SK-N-SH treated with all-trans-retinoic acid at 6 μM for 48 hours (cell line): ENCODE measurements at regions not wholly inside any gene's neighbourhood (a gene's known extent, or its start where the extent isn't known, plus 50 kb on each side); places are given as distances from the start of the nearest gene placed in this dataset.

ENCODE experiments used
- ATAC-seq: fragments of 200-7000 bp; cut with Tn5 transposase; 3 replicates; pipeline ENCODE4 v1.9.1; 2020; ENCODE audit warnings: mild to moderate bottlenecking, moderate library complexity
- ARNTL ChIP-seq: fragments of 450-650 bp; formaldehyde crosslinking; IDR thresholded peaks from 2 replicates; pipeline ENCODE4 v1.5.0; 2020; ENCODE audit warnings: low read depth, mild to moderate bottlenecking, moderate library complexity, borderline replicate concordance
- BACH2 ChIP-seq: fragments of 250-450 bp; sonication (Bioruptor Pico); IDR thresholded peaks from 2 replicates; pipeline ENCODE4 v1.9.0; 2021; ENCODE audit warnings: mild to moderate bottlenecking, borderline replicate concordance
- CSDC2 ChIP-seq: fragments of 250-450 bp; sonication (Bioruptor Pico); IDR thresholded peaks from 2 replicates; pipeline ENCODE4 v1.5.0; 2020; ENCODE audit warnings: mild to moderate bottlenecking, moderate library complexity
- CSRNP3 ChIP-seq: fragments of 250-450 bp; sonication (Bioruptor Pico); IDR thresholded peaks from 2 replicates; pipeline ENCODE4 v1.5.1; 2021; ENCODE audit warnings: mild to moderate bottlenecking, moderate library complexity
- GLIS3 ChIP-seq: fragments of 250-450 bp; sonication (Bioruptor Pico); IDR thresholded peaks from 2 replicates; pipeline ENCODE4 v1.5.0; 2020; ENCODE audit warnings: mild to moderate bottlenecking, moderate library complexity
- ISL1 ChIP-seq: fragments of 250-450 bp; sonication (Bioruptor Pico); IDR thresholded peaks from 2 replicates; pipeline ENCODE4 v2.1.2; 2022; ENCODE audit warnings: mild to moderate bottlenecking, moderate library complexity
- OSR1 ChIP-seq: fragments of 250-450 bp; sonication (Bioruptor Pico); IDR thresholded peaks from 2 replicates; pipeline ENCODE4 v1.8.0; 2022; ENCODE audit warnings: moderate library complexity, mild to moderate bottlenecking, inconsistent platforms
- PATZ1 ChIP-seq: fragments of 250-450 bp; sonication (Bioruptor Pico); IDR thresholded peaks from 2 replicates; pipeline ENCODE4 v1.8.0; 2020; ENCODE audit warnings: mild to moderate bottlenecking, moderate library complexity, borderline replicate concordance
- RARB ChIP-seq: fragments of 250-450 bp; sonication (Bioruptor Pico); IDR thresholded peaks from 2 replicates; pipeline ENCODE4 v1.8.0; 2021; ENCODE audit warnings: mild to moderate bottlenecking, moderate library complexity
- SNAI2 ChIP-seq: fragments of 250-450 bp; sonication (Bioruptor Pico); IDR thresholded peaks from 2 replicates; pipeline ENCODE4 v1.5.0; 2020; ENCODE audit warnings: mild to moderate bottlenecking, moderate library complexity
- TCF4 ChIP-seq: fragments of 250-450 bp; sonication (Bioruptor Pico); IDR thresholded peaks from 2 replicates; pipeline ENCODE4 v1.8.0; 2021; ENCODE audit warnings: mild to moderate bottlenecking, moderate library complexity, borderline replicate concordance
- TSHZ2 ChIP-seq: fragments of 250-450 bp; sonication (Bioruptor Pico); IDR thresholded peaks from 2 replicates; pipeline ENCODE4 v1.5.0; 2020; ENCODE audit warnings: mild to moderate bottlenecking, moderate library complexity
- ZC3H10 ChIP-seq: fragments of 250-450 bp; sonication (Bioruptor Pico); IDR thresholded peaks from 2 replicates; pipeline ENCODE4 v1.5.1; 2021; ENCODE audit warnings: mild to moderate bottlenecking, moderate library complexity
- ZFP3 ChIP-seq: fragments of 250-450 bp; sonication (Bioruptor Pico); IDR thresholded peaks from 2 replicates; pipeline ENCODE4 v1.5.0; 2020; ENCODE audit warnings: mild to moderate bottlenecking, moderate library complexity
- ZFP30 ChIP-seq: fragments of 450-650 bp; formaldehyde crosslinking; IDR thresholded peaks from 2 replicates; pipeline ENCODE4 v1.5.0; 2022; ENCODE audit warnings: mild to moderate bottlenecking, moderate library complexity
- ZNF565 ChIP-seq: fragments of 450-650 bp; formaldehyde crosslinking; conservative IDR thresholded peaks from 2 replicates; pipeline ENCODE4 v1.5.0; 2020; ENCODE audit warnings: low read depth, mild to moderate bottlenecking, moderate library complexity
- ZNF70 ChIP-seq: fragments of 450-650 bp; formaldehyde crosslinking; IDR thresholded peaks from 2 replicates; pipeline ENCODE4 v1.5.0; 2020; ENCODE audit warnings: mild to moderate bottlenecking, moderate library complexity
- ZNF8 ChIP-seq: fragments of 450-650 bp; formaldehyde crosslinking; IDR thresholded peaks from 2 replicates; pipeline ENCODE4 v1.5.0; 2020; ENCODE audit warnings: mild to moderate bottlenecking, moderate library complexity
- TF ChIP-seq, protein P1 (sequence below): fragments of 250-450 bp; sonication (Bioruptor Pico); IDR thresholded peaks from 2 replicates; pipeline ENCODE4 v1.5.1; 2020; ENCODE audit warnings: low read depth, mild to moderate bottlenecking, moderate library complexity

- no peak for ATAC-seq
- no peak for TF ChIP-seq ZFP3 (CRISPR knock-in tag)
- no peak for TF ChIP-seq TCF4 (CRISPR knock-in tag)
- no peak for TF ChIP-seq RARB (CRISPR knock-in tag)
- TF ChIP-seq CSRNP3 (CRISPR knock-in tag), result no peak
- no peak for TF ChIP-seq ZFP30 (CRISPR knock-in tag)
- TF ChIP-seq, protein P1, sequence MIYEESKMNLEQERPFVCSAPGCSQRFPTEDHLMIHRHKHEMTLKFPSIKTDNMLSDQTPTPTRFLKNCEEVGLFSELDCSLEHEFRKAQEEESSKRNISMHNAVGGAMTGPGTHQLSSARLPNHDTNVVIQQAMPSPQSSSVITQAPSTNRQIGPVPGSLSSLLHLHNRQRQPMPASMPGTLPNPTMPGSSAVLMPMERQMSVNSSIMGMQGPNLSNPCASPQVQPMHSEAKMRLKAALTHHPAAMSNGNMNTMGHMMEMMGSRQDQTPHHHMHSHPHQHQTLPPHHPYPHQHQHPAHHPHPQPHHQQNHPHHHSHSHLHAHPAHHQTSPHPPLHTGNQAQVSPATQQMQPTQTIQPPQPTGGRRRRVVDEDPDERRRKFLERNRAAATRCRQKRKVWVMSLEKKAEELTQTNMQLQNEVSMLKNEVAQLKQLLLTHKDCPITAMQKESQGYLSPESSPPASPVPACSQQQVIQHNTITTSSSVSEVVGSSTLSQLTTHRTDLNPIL (CRISPR knock-in tag), result no peak
- TF ChIP-seq ZC3H10 (CRISPR knock-in tag), result no peak
- TF ChIP-seq ARNTL (CRISPR knock-in tag), result no peak
- TF ChIP-seq SNAI2 (CRISPR knock-in tag), result no peak
- TF ChIP-seq OSR1 (CRISPR knock-in tag), result no peak
- TF ChIP-seq TSHZ2 (CRISPR knock-in tag), result no peak
- TF ChIP-seq, all 23 proteins: peak for 0
Measured at GRCh38 chr19:28416245-28416644, 796.7 kb downstream of the UQCRFS1 start.

DNA sequence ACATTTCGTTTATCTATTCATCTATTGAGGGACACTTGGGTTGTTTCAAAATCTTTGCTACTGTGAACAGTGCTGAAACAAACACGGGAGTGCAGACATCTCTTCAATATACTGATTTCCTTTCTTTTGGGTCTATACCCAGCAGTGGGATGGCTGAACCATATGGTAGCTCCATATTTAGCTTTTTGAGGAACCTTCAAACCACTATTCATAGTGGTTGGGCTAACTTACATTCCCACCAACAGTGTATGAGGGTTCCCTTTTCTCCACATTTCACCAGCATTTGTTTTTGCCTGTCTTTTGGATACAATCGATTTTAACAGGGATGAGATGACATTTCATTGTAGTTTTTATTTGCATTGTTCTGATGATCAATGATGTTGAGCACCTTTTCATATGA lies 798.2 kb downstream of the UQCRFS1 start:
- no peak for ATAC-seq
- TF ChIP-seq ISL1 (CRISPR knock-in tag) (no peak), TCF4 (CRISPR knock-in tag) (no peak), ARNTL (CRISPR knock-in tag) (no peak), ZNF70 (no peak), PATZ1 (no peak), CSRNP3 (CRISPR knock-in tag) (no peak), OSR1 (CRISPR knock-in tag) (no peak), TSHZ2 (CRISPR knock-in tag) (no peak), ZNF8 (CRISPR knock-in tag) (no peak), GLIS3 (no peak), BACH2 (CRISPR knock-in tag) (no peak), ZC3H10 (CRISPR knock-in tag) (no peak), SNAI2 (CRISPR knock-in tag) (no peak)
- TF ChIP-seq, all 23 proteins: peak for 0

DNA sequence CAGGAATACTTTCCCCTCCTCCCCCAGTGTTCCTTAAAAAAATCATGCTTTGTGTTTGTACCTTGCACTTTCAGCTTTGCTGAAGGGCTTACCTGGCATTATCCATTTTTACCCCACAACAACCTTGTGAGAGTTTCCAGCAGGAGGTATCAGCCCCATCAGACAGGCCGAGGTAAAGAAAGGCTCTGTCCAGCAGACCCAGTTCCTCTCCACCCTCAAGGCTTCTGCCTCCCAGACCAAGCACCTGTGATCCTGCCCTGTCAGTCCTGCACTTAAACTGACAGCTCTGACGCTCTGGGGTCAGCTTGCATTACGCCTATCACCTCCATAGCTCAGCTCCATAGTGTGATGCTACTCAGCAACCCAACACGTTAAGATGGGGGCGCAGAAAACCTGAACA lies 803.1 kb downstream of the UQCRFS1 start:
- ATAC-seq, result no peak
- no peak for TF ChIP-seq ZFP30 (CRISPR knock-in tag)
- no peak for TF ChIP-seq GLIS3
- no peak for TF ChIP-seq RARB (CRISPR knock-in tag)
- TF ChIP-seq ZFP3 (CRISPR knock-in tag), result no peak
- TF ChIP-seq PATZ1, result no peak
- no peak for TF ChIP-seq ZC3H10 (CRISPR knock-in tag)
- TF ChIP-seq, protein P1 (CRISPR knock-in tag), result no peak
- TF ChIP-seq ZNF565, result no peak
- no peak for TF ChIP-seq BACH2 (CRISPR knock-in tag)
- TF ChIP-seq OSR1 (CRISPR knock-in tag), result no peak
- TF ChIP-seq CSDC2 (CRISPR knock-in tag), result no peak
- TF ChIP-seq CSRNP3 (CRISPR knock-in tag), result no peak
